Loucy (cell line): ENCODE measurements at regions not wholly inside any gene's neighbourhood (a gene's known extent, or its start where the extent isn't known, plus 50 kb on each side); places are given as distances from the start of the nearest gene placed in this dataset.

ENCODE experiments used
- EZH2phosphoT487 ChIP-seq: fragments of 200-600 bp; IDR thresholded peaks from 2 replicates; pipeline ENCODE4 v1.6.1; 2018; ENCODE audit warnings: antibody characterized with exemption, mild to moderate bottlenecking, moderate library complexity, borderline replicate concordance
- TF ChIP-seq, protein P1 (sequence below): fragments of 200-600 bp; sonication (generic); conservative IDR thresholded peaks from 2 replicates; pipeline ENCODE4 v1.5.1; 2014; ENCODE audit warnings: mild to moderate bottlenecking, antibody characterized with exemption, low read length

DNA sequence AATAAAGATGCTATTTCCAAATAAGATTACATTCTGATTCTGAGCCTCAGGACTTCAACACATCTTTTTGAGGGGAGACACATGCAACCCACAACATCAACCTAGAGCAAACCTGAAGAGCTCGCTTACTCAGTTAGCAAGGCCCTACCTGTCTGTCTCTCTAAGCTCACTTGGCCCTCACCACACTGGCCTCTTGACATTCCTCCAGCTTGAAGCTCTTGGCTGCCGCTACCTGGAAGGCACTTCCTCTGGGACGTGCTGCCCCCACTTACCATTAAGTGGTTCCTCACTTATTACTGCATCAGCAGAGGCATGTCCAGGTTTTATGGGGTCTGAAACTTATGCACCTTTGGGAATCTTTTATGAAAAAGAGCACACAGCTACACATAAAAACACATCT is 354.8 kb downstream of the GALC start:
- TF ChIP-seq, protein P1, sequence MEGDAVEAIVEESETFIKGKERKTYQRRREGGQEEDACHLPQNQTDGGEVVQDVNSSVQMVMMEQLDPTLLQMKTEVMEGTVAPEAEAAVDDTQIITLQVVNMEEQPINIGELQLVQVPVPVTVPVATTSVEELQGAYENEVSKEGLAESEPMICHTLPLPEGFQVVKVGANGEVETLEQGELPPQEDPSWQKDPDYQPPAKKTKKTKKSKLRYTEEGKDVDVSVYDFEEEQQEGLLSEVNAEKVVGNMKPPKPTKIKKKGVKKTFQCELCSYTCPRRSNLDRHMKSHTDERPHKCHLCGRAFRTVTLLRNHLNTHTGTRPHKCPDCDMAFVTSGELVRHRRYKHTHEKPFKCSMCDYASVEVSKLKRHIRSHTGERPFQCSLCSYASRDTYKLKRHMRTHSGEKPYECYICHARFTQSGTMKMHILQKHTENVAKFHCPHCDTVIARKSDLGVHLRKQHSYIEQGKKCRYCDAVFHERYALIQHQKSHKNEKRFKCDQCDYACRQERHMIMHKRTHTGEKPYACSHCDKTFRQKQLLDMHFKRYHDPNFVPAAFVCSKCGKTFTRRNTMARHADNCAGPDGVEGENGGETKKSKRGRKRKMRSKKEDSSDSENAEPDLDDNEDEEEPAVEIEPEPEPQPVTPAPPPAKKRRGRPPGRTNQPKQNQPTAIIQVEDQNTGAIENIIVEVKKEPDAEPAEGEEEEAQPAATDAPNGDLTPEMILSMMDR = no peak
- no peak for TF ChIP-seq EZH2phosphoT487
